Stimulated activated CD8-positive, alpha-beta memory T cell treated with anti-CD3 and anti-CD28 coated beads, Interleukin-7, amount 100 ng/mL, for 4 hours (primary cell): ENCODE measurements at regions not wholly inside any gene's neighbourhood (a gene's known extent, or its start where the extent isn't known, plus 50 kb on each side); places are given as distances from the start of the nearest gene placed in this dataset.

Source experiments
- DNase-seq, 2 donors: peaks; one replicate each; pipeline ENCODE4 v3.0.0-alpha.2; 2020; ENCODE audit warnings: low read depth in 2 of 2

- no peak for DNase-seq
Measured at GRCh38 chr6:10248378-10248843, 166.5 kb downstream of the TFAP2A start.

GRCh38 chr6:10237298-10238038 is 177.4 kb downstream of the TFAP2A start:
- no peak for DNase-seq

GRCh38 chr6:10235344-10235743 is 179.5 kb downstream of the TFAP2A start:
- no peak for DNase-seq

- DNase-seq: no peak
Measured at GRCh38 chr6:10230531-10230930, 184.3 kb downstream of the TFAP2A start.

DNA sequence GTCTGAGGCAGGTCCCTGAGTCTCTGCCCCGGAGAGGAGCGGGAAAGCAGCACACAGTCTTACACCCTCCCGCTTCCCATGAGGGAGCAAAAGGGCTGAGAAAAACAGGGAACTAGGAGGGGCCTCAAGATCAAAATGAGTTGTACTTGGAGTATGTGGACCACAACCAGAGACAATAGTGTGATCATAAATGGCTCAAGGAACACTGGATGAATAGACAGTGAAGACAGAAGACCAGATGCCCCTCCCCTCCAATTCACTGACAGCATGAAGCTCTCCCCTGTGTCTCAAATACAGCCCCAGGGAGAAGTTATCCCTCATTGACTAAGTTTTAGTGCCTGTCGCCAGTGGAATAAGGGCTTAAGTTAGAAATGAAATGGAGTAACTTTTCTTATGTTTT is 191.0 kb downstream of the TFAP2A start:
- DNase-seq: no peak

DNA sequence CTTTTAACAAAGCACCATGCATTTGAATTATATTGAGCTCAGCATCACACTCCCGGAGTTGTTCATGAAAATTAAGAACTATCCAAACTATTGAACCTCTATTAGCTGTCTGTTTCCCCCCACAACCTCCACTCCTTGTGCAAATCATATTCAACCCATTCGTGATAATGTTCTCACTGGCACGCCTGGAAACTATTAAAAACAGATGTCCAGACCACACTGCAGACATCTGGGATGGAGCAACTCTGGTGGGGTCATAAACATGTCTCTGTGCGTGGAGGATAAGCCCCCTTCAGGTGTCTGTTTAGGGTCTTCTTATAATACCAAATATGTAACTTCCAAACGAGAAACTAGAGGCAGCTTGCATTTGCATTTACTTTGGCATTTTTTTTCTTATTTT is 193.7 kb downstream of the TFAP2A start:
- DNase-seq: no peak

GRCh38 chr6:10219510-10219909 is 195.4 kb downstream of the TFAP2A start:
- no peak for DNase-seq

DNA sequence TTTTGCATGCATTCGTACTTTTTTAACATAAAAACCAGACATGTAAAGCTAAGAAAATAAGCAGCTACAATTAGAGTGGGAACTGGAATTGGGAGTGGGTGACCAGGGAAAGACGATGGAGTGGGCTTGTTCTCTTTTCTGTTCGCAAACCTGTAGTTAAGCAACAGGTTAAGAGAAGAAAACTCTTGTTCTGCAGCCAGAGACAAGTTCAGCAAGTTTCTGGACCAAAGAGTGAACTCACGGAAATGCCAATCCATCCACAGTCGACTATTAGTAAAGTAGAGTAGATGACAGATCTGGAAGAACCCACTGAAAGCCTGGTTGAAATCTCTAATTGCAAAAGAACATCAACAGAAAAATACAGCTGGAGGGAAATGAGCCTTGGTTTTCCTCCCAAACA is 197.8 kb downstream of the TFAP2A start:
- DNase-seq: no peak

DNA sequence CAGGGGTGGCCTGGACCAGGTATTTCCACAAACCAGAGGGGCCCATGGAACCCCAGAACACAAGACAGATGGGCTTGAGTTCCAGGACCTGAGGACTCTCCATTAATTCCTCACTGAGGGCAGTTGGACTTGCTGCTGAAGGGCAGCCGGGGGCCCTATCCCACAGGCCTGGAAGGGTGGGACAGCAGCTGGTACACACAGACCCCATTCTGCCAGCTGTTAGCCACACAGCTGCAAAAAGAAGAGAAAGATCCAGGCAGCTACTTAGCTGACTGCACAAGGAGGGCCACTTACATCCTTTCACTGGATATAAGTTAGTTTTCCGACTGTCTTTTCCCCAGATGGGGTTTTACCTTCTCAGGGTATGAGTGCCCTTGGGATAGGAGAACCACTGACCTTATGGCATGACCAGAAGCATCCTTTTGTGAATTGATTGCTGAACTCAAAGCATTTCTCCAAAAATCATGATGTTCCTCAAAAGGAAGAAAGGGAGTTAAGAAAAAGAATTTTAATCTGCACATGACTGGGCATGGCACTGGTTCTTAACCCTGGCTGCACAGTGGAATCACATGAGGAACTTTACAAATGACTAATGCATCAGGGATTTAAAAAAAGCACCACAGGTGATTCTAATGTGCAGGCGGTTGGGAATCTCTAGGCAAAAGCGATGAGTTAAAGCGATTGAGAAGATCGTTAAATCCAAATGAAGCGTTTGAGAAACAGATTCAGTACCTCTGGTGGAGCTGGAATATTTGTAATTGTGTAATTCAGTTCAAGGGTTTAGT is 199.4 kb downstream of the TFAP2A start:
- DNase-seq: no peak

GRCh38 chr6:10210052-10210451 is 204.8 kb downstream of the TFAP2A start:
- DNase-seq: no peak

GRCh38 chr6:10205892-10206291 is 209.0 kb downstream of the TFAP2A start:
- no peak for DNase-seq

GRCh38 chr6:10205120-10205519 is 209.8 kb downstream of the TFAP2A start:
- no peak for DNase-seq

DNA sequence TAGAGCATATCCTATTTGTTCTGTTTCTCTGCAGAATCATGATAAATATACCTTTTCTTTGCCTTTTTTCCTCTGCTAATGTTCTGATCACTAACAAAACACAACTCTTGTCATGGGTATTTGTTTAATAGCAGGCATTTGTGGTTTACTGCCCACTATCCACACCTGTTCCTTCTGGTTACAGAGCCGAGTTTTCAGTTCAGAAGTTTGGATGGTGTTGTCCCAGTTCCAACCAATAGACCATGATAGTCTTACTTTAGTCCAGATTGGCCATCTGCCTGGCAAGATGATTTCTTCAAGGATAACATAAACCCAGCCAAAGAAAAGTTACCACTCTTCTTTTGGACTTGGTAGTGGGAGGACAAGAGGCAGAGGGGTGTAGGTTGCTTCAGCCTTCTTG is 211.2 kb downstream of the TFAP2A start:
- DNase-seq: no peak

DNA sequence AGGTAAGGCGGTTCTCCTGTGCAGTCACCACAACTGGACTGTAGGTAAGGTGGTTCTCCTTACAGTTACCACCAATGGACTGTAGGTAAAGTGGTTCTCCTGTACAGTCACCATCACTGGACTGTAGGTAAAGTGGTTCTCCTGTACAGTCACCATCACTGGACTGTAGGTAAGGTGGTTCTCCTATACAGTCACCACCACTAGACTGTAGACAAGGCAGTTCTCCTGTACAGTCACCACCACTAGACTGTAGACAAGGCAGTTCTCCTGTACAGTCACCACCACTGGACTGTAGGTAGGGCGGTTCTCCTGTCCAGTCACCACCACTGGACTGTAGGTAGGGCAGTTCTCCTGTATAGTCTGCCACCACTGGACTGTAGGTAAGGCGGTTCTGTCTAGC is 212.3 kb downstream of the TFAP2A start:
- DNase-seq: no peak

DNA sequence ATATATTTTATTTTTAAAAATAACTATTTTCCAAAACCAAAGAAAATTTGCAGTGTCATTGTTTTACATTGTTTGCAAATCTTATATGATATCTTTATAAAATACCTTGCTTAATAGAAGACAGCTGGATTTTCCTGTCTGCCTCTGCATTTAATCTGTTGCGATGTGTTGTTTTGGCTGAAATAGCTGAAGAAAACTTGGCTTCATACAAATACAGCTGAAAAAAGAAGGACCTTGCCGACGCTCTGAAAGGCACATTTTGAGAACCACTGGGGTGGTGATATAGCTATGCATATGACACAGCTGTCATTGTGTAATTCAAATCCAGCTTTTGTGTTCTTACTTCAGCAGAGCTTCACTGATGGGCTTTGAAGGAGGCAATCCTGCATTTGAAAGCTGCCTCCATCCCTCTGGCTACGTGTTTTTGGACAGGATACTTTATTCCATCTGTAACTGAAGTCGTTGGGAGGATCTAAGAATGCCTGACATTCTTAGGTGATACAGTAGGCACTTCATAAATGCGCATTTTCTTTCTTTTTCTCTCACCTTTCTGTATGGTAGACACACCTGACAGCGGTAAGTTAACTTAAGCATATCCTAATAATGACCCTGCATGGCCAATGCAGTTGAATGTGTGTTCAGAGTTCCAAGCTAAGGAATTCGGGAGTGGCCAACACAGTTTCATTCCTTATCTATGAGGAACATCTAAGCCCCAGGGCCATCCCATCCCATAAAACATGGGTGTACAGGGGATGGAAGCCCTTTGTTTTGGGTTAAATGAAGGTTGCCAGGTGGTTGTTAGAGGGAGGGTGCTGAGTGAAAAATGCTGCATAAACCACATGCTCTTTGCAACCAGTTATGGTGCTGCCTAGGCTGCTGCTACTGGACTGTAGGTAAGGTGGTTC is 213.0 kb downstream of the TFAP2A start:
- DNase-seq: no peak

- no peak for DNase-seq
Measured at GRCh38 chr6:10196090-10196489, 218.8 kb downstream of the TFAP2A start.

- no peak for DNase-seq
Measured at GRCh38 chr6:10194816-10195672, 219.8 kb downstream of the TFAP2A start.

- DNase-seq: no peak
Measured at GRCh38 chr6:10193321-10193720, 221.6 kb downstream of the TFAP2A start.

GRCh38 chr6:10190042-10190441 is 224.8 kb downstream of the TFAP2A start:
- DNase-seq: no peak

DNA sequence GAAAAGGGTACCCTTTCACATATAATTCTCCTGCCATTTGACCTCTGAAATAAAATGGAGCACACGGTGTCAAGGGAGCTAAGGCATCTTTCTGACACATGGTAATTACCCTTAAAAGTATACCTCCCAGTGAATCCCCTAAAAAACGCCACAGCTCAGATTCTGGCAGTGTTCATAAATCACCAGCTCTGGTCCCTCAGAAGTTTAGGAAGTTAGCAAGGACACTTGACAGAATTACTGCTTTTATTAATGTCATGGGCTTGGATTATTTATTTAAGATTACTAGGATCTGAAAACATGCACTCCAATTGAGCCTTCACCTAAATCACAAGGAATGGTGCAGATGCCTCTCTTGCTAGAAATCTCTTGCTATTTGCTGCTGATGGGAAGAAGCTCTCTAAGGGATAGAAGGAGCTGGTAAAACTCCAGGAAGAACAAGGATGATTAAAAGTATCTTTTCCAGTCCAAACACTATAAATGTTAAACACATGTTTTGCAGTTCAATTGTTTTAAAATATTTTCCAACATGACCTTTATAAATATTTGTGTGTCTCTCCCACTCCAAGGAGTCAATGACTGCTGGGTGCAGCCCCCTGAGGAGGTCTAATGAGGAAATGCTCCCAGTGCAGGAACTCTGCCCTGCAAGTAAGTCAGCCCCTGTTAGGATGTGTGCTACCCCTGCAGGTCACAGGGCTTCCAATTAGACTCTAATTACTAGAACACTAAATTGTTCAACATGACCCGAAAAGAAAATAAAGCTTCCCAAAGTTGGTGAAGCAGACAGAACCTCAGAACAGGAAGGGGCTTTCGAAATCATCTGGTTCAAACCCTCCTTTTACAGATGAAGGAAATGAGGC is 230.3 kb downstream of the TFAP2A start:
- no peak for DNase-seq
